Breast epithelium (tissue), 4 donors: ENCODE measurements at regions not wholly inside any gene's neighbourhood (a gene's known extent, or its start where the extent isn't known, plus 50 kb on each side); places are given as distances from the start of the nearest gene placed in this dataset.

Source experiments
- DNase-seq, 2 donors: peaks; one replicate each; pipeline ENCODE4 v3.0.0-alpha.2; 2019; ENCODE audit warnings: low spot score in 2 of 2
- H3K27ac ChIP-seq, 2 donors: fragments of 200-600 bp; sonication (generic) in 1 of 2; one replicate each; pipeline ENCODE4 v1.5.1; 2016 to 2019; ENCODE audit warnings: mild to moderate bottlenecking in 1 of 2
- H3K27me3 ChIP-seq, 2 donors: fragments of 200-600 bp; sonication (generic) in 1 of 2; one replicate each; pipeline versions ENCODE4 v1.5.1 to v1.6.0; 2017 to 2019; ENCODE audit warnings: control low read depth in 1 of 2, mild to moderate bottlenecking in 1 of 2
- H3K36me3 ChIP-seq: fragments of 200-600 bp; one replicate; pipeline ENCODE4 v1.5.1; 2019
- H3K4me1 ChIP-seq, 2 donors: fragments of 200-600 bp; sonication (generic); one replicate each; pipeline ENCODE4 v1.5.1; 2016 to 2019; ENCODE audit warnings: control low read depth in 1 of 2
- H3K4me3 ChIP-seq, 3 donors: fragments of 200-600 bp; sonication (generic); 1 replicate in 2 of 3; 2 replicates in 1 of 3; pipeline ENCODE4 v1.5.1; 2016 to 2019; ENCODE audit warnings: mild to moderate bottlenecking in 3 of 3, moderate library complexity in 2 of 3
- H3K9me3 ChIP-seq, 2 donors: fragments of 200-600 bp; sonication (generic) in 1 of 2; one replicate each; pipeline ENCODE4 v1.5.1; 2016 to 2019; ENCODE audit warnings: control low read depth in 1 of 2
- POLR2A ChIP-seq: fragments of 450-650 bp; IDR thresholded peaks from one replicate; pipeline ENCODE4 v1.6.1; 2016; ENCODE audit warnings: antibody characterized with exemption, mild to moderate bottlenecking, moderate library complexity
- POLR2AphosphoS5 ChIP-seq, 3 donors: sonication (generic); formaldehyde crosslinking; IDR thresholded peaks; one replicate each; pipeline ENCODE4 v1.6.1; 2017; ENCODE audit warnings: antibody characterized with exemption in 3 of 3
- intact Hi-C: fragments of 100-400 bp; cut with DNase I; formaldehyde crosslinking; loops from one replicate; pipeline ENCODE4 v1.15.1; 2023; ENCODE audit warnings: low total_unique reads
- TF ChIP-seq, protein P1 (sequence below), 3 donors: fragments of 450-650 bp; IDR thresholded peaks; one replicate each; pipeline ENCODE4 v1.5.1; 2016 to 2017; ENCODE audit warnings: antibody characterized with exemption in 3 of 3, mild to moderate bottlenecking in 3 of 3, moderate library complexity in 3 of 3

DNA sequence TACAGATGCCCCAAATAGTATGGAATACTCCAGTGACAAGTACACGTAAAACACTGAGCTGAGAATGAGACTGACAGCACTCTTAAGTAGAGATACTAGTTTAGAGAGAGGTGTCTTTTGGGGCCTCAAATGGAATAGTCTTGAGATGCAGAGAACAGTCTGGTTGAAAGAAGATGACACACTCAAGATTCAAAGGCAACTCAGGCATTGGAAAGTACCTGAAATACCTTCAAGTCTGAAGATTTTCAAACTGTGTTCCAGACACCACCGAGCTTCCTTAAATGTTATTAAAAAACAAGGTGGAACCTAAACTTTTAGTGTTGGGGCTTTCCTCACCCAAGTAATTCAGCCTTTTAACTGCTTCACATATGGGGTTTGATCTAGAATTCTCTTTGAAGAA, 437.7 kb downstream of the OMA1 start:
- DNase-seq = no peak
- TF ChIP-seq POLR2A (no peak), POLR2AphosphoS5 (IDR thresholded peaks at IDR 0.05) (no peak)
- TF ChIP-seq, protein P1, sequence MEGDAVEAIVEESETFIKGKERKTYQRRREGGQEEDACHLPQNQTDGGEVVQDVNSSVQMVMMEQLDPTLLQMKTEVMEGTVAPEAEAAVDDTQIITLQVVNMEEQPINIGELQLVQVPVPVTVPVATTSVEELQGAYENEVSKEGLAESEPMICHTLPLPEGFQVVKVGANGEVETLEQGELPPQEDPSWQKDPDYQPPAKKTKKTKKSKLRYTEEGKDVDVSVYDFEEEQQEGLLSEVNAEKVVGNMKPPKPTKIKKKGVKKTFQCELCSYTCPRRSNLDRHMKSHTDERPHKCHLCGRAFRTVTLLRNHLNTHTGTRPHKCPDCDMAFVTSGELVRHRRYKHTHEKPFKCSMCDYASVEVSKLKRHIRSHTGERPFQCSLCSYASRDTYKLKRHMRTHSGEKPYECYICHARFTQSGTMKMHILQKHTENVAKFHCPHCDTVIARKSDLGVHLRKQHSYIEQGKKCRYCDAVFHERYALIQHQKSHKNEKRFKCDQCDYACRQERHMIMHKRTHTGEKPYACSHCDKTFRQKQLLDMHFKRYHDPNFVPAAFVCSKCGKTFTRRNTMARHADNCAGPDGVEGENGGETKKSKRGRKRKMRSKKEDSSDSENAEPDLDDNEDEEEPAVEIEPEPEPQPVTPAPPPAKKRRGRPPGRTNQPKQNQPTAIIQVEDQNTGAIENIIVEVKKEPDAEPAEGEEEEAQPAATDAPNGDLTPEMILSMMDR (IDR thresholded peaks at IDR 0.05) = no peak
- Histone ChIP-seq H3K9me3 (no peaks in the 10 kb centered on the region), H3K4me1 (no peaks in the 10 kb centered on the region), H3K27ac (no peak overlapping the region), H3K27me3 (no peaks in the 10 kb centered on the region), H3K4me3 (no peak overlapping the region), H3K36me3 (no peaks in the 10 kb centered on the region)
- intact Hi-C loops = no loop called here

DNA sequence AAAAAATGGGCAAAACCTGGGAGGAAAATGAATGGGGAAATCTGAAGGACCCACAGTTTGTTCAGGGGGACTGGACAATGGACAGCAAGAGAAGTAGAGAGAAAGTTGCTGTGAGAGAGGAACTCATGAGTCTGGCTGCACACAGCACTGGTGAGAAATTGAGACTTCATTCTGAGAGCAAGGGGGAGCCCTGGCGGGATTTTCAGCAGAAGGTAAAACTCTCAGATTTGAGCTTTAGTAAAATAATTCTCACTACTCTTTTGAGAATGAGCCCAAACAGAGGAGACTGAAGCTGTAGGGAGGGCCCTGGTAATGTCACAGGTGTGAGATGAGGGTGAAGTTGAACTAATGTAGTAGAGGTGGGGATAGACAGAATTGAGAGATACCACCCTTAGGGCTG, 438.6 kb downstream of the OMA1 start:
- no peak for DNase-seq
- no peak for TF ChIP-seq POLR2A
- TF ChIP-seq, protein P1 (IDR thresholded peaks at IDR 0.05) = no peak
- TF ChIP-seq POLR2AphosphoS5 (IDR thresholded peaks at IDR 0.05) = no peak
- Histone ChIP-seq H3K27me3 (no peaks in the 10 kb centered on the region), H3K27ac (no peak overlapping the region), H3K4me3 (no peak overlapping the region), H3K9me3 (no peaks in the 10 kb centered on the region), H3K4me1 (no peaks in the 10 kb centered on the region), H3K36me3 (no peaks in the 10 kb centered on the region)
- intact Hi-C loops = no loop called here

DNA sequence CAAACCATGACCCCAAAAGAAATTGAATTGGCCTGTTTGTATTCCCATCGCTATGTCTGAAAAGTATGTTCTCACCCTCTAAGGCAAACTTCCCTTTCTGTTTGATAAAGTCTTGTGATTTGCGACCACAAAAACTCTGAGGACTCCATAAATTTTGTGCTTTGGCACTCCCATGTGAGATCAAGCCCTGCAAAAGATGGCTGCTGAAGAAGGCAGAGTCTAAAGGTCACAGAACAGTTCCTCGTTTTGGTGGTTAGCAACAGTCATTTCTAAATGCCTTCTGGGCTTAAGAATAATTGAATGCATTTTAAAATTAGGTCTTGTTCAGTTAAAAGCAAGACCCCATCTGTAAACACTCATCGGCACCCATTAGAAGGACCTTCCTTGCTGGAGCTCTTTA, 441.6 kb downstream of the OMA1 start:
- no peak for DNase-seq
- intact Hi-C loops = no loop called here
- no peaks in the 10 kb centered on the region for H3K27me3 ChIP-seq
- no peak overlapping the region for H3K27ac ChIP-seq
- no peak overlapping the region for H3K4me3 ChIP-seq
- TF ChIP-seq POLR2AphosphoS5 (IDR thresholded peaks at IDR 0.05) (no peak), POLR2A (no peak)
- TF ChIP-seq, protein P1 (IDR thresholded peaks at IDR 0.05) = no peak
- H3K9me3 ChIP-seq = no peaks in the 10 kb centered on the region
- H3K4me1 ChIP-seq = no peaks in the 10 kb centered on the region
- H3K36me3 ChIP-seq = no peaks in the 10 kb centered on the region

DNA sequence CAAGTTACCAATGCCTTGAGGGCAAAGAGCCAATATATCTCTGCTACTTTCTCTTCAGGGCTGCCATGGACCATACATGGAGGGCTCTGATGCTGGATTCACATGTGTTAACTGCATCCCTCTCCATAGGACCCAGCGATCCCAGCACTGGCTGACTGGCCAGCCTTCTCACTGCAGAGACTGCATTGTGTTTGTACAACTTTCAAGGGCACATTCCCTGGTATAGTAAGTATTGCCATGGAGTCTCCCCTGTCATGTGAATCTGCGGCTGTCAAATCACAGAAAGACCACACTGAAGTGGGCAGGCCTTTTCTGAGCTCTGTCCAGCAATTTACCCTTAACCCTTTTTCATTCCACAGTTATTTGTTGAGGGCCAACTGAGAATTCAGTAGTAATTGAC, 449.8 kb downstream of the OMA1 start:
- H3K27me3 ChIP-seq = no peaks in the 10 kb centered on the region
- no peaks in the 10 kb centered on the region for H3K36me3 ChIP-seq
- H3K4me1 ChIP-seq = no peaks in the 10 kb centered on the region
- no peaks in the 10 kb centered on the region for H3K9me3 ChIP-seq
- no peak overlapping the region for H3K27ac ChIP-seq
- DNase-seq = no peak
- no peak for TF ChIP-seq POLR2AphosphoS5 (IDR thresholded peaks at IDR 0.05)
- TF ChIP-seq, protein P1 (IDR thresholded peaks at IDR 0.05) = no peak
- no peak for TF ChIP-seq POLR2A
- H3K4me3 ChIP-seq = no peak overlapping the region
- intact Hi-C loops = no loop called here

DNA sequence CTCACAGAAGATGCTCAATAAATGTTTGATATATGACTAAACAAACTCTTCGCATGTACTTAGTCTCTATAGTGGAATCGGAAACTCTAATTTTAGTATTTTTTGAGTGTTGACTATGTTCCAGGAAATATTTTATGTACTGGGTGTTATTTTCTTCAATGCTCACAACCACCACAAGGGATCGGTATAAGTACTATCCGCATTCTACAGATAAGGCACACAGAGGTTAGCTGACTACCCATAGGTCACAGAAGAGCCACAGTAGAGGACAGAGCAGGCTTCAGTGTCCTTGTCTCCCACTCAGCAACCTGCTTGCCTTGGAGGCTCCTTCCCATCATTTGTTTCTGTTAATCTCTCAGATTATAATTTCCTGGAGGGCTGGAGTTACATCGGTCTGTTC, 451.3 kb downstream of the OMA1 start:
- no peaks in the 10 kb centered on the region for H3K36me3 ChIP-seq
- H3K27me3 ChIP-seq = no peaks in the 10 kb centered on the region
- no peak overlapping the region for H3K4me3 ChIP-seq
- TF ChIP-seq, protein P1 (IDR thresholded peaks at IDR 0.05) = no peak
- TF ChIP-seq POLR2AphosphoS5 (IDR thresholded peaks at IDR 0.05) (no peak), POLR2A (no peak)
- H3K9me3 ChIP-seq = no peaks in the 10 kb centered on the region
- DNase-seq = no peak
- H3K27ac ChIP-seq = no peak overlapping the region
- no peaks in the 10 kb centered on the region for H3K4me1 ChIP-seq
- intact Hi-C loops = no loop called here
